ENCODE measurements at regions not wholly inside any gene's neighbourhood (a gene's known extent, or its start where the extent isn't known, plus 50 kb on each side); places are given as distances from the start of the nearest gene placed in this dataset.

DNA sequence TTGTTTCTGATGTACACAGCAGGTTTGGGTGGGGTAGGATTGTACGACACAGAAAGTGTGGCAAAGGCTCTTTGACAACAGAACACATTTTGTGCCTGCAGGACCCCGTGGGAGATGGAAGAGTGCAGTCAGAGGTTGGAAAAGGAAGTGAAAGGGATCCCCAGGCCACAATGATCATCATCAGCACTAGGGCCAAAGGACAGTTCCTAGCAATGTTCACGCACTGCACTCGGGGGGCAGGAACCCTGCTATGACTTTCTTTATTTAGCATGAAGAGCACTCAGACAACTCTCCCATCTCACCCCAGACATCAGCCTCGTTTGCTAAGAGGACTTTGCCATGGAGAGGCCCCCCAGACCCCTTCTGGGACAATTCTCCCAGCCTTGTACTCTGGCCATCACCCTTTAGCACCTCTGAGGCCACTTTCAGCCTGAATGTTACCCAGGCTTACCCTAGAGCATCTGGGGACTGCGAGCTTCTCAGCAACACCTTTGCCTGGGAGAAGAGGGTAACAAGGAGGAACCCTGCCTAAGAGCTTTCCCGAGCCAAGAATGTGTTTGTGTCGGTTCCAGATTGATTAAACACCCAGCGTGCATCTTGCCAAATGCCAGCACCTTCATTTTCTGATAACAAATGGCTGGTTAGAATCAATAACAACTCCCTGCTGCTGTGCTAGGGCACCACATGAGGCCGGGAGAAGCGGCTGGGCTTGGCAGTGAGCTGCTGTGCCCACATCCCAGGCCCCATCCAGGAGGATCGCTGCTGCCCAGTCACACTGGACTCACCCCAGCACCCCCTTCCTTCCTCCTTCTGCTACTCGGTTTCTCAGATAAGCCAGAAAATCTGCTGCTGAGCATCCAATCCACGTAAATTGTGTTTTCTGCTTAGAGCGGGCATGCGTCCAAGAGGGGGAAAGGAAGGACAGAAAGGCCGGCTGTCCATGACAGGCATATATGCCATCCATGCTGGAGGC, 633.1 kb downstream of the AJAP1 start:
- H3K4me1 ChIP-seq = no peaks in the 10 kb centered on the region
- no peaks in the 10 kb centered on the region for H3K9me3 ChIP-seq
- no peak overlapping the region for H3K27ac ChIP-seq
- no peaks in the 10 kb centered on the region for H3K27me3 ChIP-seq
- in situ Hi-C loops (cut with MboI; ENCODE audit: low pct_ligation_motif_present in 1 of 4, low pct_unique_long_range_greater_than_20kb in 1 of 4, low sequenced_read_pairs in 3 of 4) (no loop called here), intact Hi-C loops (cut with DNase I; ENCODE audit: low total_unique reads) (no loop called here)
- WGBS, 2 donors (ENCODE audit: low coverage in 1 of 2) = 20 to 67% methylated on average over 2 to 17 of the region's 17 CpGs
- no peak overlapping the region for H3K4me3 ChIP-seq
- DNase-seq = no peak
- no peaks in the 10 kb centered on the region for H3K36me3 ChIP-seq
- TF ChIP-seq POLR2AphosphoS5 (IDR thresholded peaks at IDR 0.05) (no peak), CTCF (IDR thresholded peaks at IDR 0.05) (no peak), EP300 (IDR thresholded peaks at IDR 0.05; ENCODE audit: low read depth) (no peak), POLR2A (IDR thresholded peaks at IDR 0.05) (no peak)

DNA sequence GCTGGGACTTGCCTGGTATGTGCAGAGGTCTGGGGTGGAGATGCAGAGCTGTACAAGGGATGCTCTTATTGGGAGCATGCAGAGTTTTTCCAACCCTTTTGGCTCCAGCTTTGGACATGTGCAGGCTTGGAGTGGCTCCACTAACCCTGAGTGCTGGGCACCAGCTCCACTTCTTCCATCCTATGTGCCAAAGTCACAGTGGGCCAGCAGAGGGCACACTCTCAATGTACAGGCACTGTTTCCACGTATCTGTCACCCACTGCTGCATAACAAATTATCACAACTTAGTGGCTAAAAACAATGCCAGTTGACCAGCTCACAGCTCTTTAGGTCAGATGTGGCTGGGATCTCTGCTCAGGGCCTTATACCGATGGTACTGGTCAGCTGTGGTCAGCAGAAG, 631.8 kb downstream of the AJAP1 start:
- Histone ChIP-seq H3K4me3 (no peak overlapping the region), H3K36me3 (no peaks in the 10 kb centered on the region), H3K4me1 (no peaks in the 10 kb centered on the region), H3K9me3 (no peaks in the 10 kb centered on the region), H3K27me3 (no peaks in the 10 kb centered on the region), H3K27ac (no peak overlapping the region)
- no peak for TF ChIP-seq POLR2AphosphoS5 (IDR thresholded peaks at IDR 0.05)
- no peak for TF ChIP-seq CTCF (IDR thresholded peaks at IDR 0.05)
- TF ChIP-seq EP300 (IDR thresholded peaks at IDR 0.05; ENCODE audit: low read depth) = no peak
- TF ChIP-seq POLR2A (IDR thresholded peaks at IDR 0.05) = no peak
- intact Hi-C loops (cut with DNase I; ENCODE audit: low total_unique reads) = no loop called here
- in situ Hi-C loops (cut with MboI; ENCODE audit: low pct_ligation_motif_present in 1 of 4, low pct_unique_long_range_greater_than_20kb in 1 of 4, low sequenced_read_pairs in 3 of 4) = no loop called here
- DNase-seq = no peak
- WGBS, 2 donors (ENCODE audit: low coverage in 1 of 2) = 79% methylated on average over 2 of the region's 2 CpGs; no CpG with 5 or more reads in 1 of the 2 donors

- Histone ChIP-seq H3K36me3 (no peaks in the 10 kb centered on the region), H3K4me1 (no peaks in the 10 kb centered on the region), H3K4me3 (no peak overlapping the region), H3K27ac (no peak overlapping the region), H3K27me3 (no peaks in the 10 kb centered on the region), H3K9me3 (no peaks in the 10 kb centered on the region)
- intact Hi-C loops (cut with DNase I; ENCODE audit: low total_unique reads) (no loop called here), in situ Hi-C loops (cut with MboI; ENCODE audit: low pct_ligation_motif_present in 1 of 4, low pct_unique_long_range_greater_than_20kb in 1 of 4, low sequenced_read_pairs in 3 of 4) (no loop called here)
- DNase-seq = no peak
- TF ChIP-seq POLR2A (IDR thresholded peaks at IDR 0.05) (no peak), POLR2AphosphoS5 (IDR thresholded peaks at IDR 0.05) (no peak), EP300 (IDR thresholded peaks at IDR 0.05; ENCODE audit: low read depth) (no peak), CTCF (IDR thresholded peaks at IDR 0.05) (no peak)
- 83 to 95% methylated on average over 3 to 5 of the region's 5 CpGs for WGBS, 2 donors (ENCODE audit: low coverage in 1 of 2)
Measured at GRCh38 chr1:5274527-5274926, 620.1 kb downstream of the AJAP1 start.

GRCh38 chr1:5273280-5274003, 619.0 kb downstream of the AJAP1 start:
- Histone ChIP-seq H3K27ac (no peak overlapping the region), H3K27me3 (no peaks in the 10 kb centered on the region), H3K36me3 (no peaks in the 10 kb centered on the region), H3K4me3 (no peak overlapping the region), H3K9me3 (no peaks in the 10 kb centered on the region), H3K4me1 (no peaks in the 10 kb centered on the region)
- DNase-seq = no peak
- in situ Hi-C loops (cut with MboI; ENCODE audit: low pct_ligation_motif_present in 1 of 4, low pct_unique_long_range_greater_than_20kb in 1 of 4, low sequenced_read_pairs in 3 of 4) (no loop called here), intact Hi-C loops (cut with DNase I; ENCODE audit: low total_unique reads) (no loop called here)
- WGBS, 2 donors (ENCODE audit: low coverage in 1 of 2) = 37% methylated on average over 3 of the region's 3 CpGs; no CpG with 5 or more reads in 1 of the 2 donors
- TF ChIP-seq POLR2AphosphoS5 (IDR thresholded peaks at IDR 0.05) (no peak), CTCF (IDR thresholded peaks at IDR 0.05) (no peak), EP300 (IDR thresholded peaks at IDR 0.05; ENCODE audit: low read depth) (no peak), POLR2A (IDR thresholded peaks at IDR 0.05) (no peak)
